GM23338 (cell line): ENCODE measurements at regions not wholly inside any gene's neighbourhood (a gene's known extent, or its start where the extent isn't known, plus 50 kb on each side); places are given as distances from the start of the nearest gene placed in this dataset.

Experiments used
- JUNB ChIP-seq: IDR thresholded peaks from one replicate; pipeline ENCODE4 v1.6.1; 2016; ENCODE audit warnings: antibody characterized with exemption; ENCODE audit not compliant: unreplicated experiment
- POLR2AphosphoS5 ChIP-seq: IDR thresholded peaks from 2 replicates; pipeline ENCODE4 v1.6.1; 2016; ENCODE audit warnings: antibody characterized with exemption, low read depth
- TF ChIP-seq, protein P1 (sequence below), 2 experiments: fragments of 200-600 bp in 1 of 2; sonication (generic) in 1 of 2; conservative IDR thresholded peaks; 2 replicates each; pipeline versions ENCODE4 v1.5.1 to v1.6.1; 2016 to 2017; ENCODE audit warnings: antibody characterized with exemption in 2 of 2, low read depth in 2 of 2, mild to moderate bottlenecking in 2 of 2, moderate library complexity in 1 of 2
- TF ChIP-seq, protein P2 (sequence below): IDR thresholded peaks from one replicate; pipeline ENCODE4 v1.6.1; 2018; ENCODE audit warnings: antibody characterized with exemption; ENCODE audit not compliant: unreplicated experiment

DNA sequence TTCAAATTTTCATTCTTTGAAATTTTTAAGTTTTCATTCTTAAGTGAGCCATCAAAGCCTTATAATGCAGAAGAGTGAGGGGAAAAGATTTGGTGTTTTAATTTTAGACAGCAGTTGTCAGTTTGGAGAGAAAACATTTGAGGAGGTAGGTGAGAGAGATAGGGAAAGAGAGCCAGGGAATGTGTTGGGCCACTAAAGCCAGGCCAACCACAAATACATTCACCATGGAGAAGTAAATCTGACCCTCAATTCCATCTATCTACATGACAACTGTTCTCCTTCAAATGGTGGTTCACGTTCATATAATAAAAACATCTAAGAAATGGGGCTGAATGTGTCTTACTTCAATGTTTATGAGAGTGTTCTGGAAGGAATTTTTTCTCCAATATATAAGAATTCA lies 553.0 kb upstream of the SYT4 start:
- TF ChIP-seq JUNB = no peak
- TF ChIP-seq, protein P1, sequence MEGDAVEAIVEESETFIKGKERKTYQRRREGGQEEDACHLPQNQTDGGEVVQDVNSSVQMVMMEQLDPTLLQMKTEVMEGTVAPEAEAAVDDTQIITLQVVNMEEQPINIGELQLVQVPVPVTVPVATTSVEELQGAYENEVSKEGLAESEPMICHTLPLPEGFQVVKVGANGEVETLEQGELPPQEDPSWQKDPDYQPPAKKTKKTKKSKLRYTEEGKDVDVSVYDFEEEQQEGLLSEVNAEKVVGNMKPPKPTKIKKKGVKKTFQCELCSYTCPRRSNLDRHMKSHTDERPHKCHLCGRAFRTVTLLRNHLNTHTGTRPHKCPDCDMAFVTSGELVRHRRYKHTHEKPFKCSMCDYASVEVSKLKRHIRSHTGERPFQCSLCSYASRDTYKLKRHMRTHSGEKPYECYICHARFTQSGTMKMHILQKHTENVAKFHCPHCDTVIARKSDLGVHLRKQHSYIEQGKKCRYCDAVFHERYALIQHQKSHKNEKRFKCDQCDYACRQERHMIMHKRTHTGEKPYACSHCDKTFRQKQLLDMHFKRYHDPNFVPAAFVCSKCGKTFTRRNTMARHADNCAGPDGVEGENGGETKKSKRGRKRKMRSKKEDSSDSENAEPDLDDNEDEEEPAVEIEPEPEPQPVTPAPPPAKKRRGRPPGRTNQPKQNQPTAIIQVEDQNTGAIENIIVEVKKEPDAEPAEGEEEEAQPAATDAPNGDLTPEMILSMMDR (conservative IDR thresholded peaks at IDR 0.05; ENCODE audit: low read depth in 2 of 2) = no peak
- no peak for TF ChIP-seq POLR2AphosphoS5
- TF ChIP-seq, protein P2, sequence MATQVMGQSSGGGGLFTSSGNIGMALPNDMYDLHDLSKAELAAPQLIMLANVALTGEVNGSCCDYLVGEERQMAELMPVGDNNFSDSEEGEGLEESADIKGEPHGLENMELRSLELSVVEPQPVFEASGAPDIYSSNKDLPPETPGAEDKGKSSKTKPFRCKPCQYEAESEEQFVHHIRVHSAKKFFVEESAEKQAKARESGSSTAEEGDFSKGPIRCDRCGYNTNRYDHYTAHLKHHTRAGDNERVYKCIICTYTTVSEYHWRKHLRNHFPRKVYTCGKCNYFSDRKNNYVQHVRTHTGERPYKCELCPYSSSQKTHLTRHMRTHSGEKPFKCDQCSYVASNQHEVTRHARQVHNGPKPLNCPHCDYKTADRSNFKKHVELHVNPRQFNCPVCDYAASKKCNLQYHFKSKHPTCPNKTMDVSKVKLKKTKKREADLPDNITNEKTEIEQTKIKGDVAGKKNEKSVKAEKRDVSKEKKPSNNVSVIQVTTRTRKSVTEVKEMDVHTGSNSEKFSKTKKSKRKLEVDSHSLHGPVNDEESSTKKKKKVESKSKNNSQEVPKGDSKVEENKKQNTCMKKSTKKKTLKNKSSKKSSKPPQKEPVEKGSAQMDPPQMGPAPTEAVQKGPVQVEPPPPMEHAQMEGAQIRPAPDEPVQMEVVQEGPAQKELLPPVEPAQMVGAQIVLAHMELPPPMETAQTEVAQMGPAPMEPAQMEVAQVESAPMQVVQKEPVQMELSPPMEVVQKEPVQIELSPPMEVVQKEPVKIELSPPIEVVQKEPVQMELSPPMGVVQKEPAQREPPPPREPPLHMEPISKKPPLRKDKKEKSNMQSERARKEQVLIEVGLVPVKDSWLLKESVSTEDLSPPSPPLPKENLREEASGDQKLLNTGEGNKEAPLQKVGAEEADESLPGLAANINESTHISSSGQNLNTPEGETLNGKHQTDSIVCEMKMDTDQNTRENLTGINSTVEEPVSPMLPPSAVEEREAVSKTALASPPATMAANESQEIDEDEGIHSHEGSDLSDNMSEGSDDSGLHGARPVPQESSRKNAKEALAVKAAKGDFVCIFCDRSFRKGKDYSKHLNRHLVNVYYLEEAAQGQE = no peak
